ENCODE measurements at regions not wholly inside any gene's neighbourhood (a gene's known extent, or its start where the extent isn't known, plus 50 kb on each side); places are given as distances from the start of the nearest gene placed in this dataset.
"Not testable (repeated sequence)": the region's sequence is repeated elsewhere in the genome, so short reads cannot be mapped to it uniquely, and the experiment has no call there.

- H3K4me3 ChIP-seq = no peak overlapping the region
- H3K9me3 ChIP-seq = peaks cover 0 to 6% (median 0%) of the 10 kb centered on the region in 3 donors
- intact Hi-C loops (cut with DNase I) = no loop called here
- no peaks in the 10 kb centered on the region for H3K4me1 ChIP-seq
- H3K27ac ChIP-seq = no peak overlapping the region
- DNase-seq = no peak
- no peaks in the 10 kb centered on the region for H3K36me3 ChIP-seq
- TF ChIP-seq POLR2A (IDR thresholded peaks at IDR 0.05) = no peak
- TF ChIP-seq, protein P1, sequence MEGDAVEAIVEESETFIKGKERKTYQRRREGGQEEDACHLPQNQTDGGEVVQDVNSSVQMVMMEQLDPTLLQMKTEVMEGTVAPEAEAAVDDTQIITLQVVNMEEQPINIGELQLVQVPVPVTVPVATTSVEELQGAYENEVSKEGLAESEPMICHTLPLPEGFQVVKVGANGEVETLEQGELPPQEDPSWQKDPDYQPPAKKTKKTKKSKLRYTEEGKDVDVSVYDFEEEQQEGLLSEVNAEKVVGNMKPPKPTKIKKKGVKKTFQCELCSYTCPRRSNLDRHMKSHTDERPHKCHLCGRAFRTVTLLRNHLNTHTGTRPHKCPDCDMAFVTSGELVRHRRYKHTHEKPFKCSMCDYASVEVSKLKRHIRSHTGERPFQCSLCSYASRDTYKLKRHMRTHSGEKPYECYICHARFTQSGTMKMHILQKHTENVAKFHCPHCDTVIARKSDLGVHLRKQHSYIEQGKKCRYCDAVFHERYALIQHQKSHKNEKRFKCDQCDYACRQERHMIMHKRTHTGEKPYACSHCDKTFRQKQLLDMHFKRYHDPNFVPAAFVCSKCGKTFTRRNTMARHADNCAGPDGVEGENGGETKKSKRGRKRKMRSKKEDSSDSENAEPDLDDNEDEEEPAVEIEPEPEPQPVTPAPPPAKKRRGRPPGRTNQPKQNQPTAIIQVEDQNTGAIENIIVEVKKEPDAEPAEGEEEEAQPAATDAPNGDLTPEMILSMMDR (IDR thresholded peaks at IDR 0.05) = no peak
- H3K27me3 ChIP-seq = no peaks in the 10 kb centered on the region
- 53 to 64% methylated on average over 2 of the region's 2 CpGs for WGBS, 2 donors
Observed at GRCh38 chr12:22122359-22122758, 76.3 kb downstream of the CMAS start.

GRCh38 chr12:22124987-22125386 is 79.0 kb downstream of the CMAS start:
- H3K4me1 ChIP-seq = no peaks in the 10 kb centered on the region
- TF ChIP-seq, protein P1 (IDR thresholded peaks at IDR 0.05) = no peak
- no peak for TF ChIP-seq POLR2A (IDR thresholded peaks at IDR 0.05)
- peaks cover 0 to 11% (median 5%) of the 10 kb centered on the region in 3 donors for H3K9me3 ChIP-seq
- intact Hi-C loops (cut with DNase I) = no loop called here
- H3K27me3 ChIP-seq = no peaks in the 10 kb centered on the region
- H3K27ac ChIP-seq = no peak overlapping the region
- no peaks in the 10 kb centered on the region for H3K36me3 ChIP-seq
- WGBS, 2 donors = 84 to 91% methylated on average over 1 to 2 of the region's 2 CpGs
- no peak overlapping the region for H3K4me3 ChIP-seq
- no peak for DNase-seq

- peaks cover 0 to 10% (median 0%) of the 10 kb centered on the region in 3 donors for H3K4me1 ChIP-seq
- H3K36me3 ChIP-seq; H3K4me3 ChIP-seq; DNase-seq; intact Hi-C loops (cut with DNase I); H3K27me3 ChIP-seq; H3K27ac ChIP-seq: not testable (repeated sequence)
- peaks cover 0 to 11% (median 5%) of the 10 kb centered on the region in 3 donors for H3K9me3 ChIP-seq
- WGBS, 2 donors = 59 to 72% methylated on average over 2 of the region's 2 CpGs
Observed at GRCh38 chr12:22126101-22126500, 80.1 kb downstream of the CMAS start.

DNA sequence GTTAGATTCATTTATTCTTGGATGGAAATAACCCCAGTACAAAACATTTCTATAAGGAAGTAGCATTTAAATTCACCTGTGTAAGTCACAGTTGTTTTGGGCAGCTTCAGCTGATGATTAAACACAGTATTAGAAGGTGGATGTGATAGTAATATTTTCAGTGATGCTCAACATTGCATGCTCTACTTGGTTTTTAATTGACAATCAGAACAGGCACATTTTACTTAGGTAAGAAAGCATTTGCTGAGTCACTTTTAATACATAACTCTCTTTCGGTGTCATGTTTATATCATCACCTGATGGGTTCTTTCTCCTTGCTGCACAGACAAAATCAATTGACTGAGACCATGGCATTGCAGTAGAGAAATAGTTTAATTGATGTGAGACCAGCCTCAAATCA is 80.7 kb downstream of the CMAS start:
- WGBS, 2 donors = 0% methylated on average over 1 of the region's 1 CpG
- H3K27ac ChIP-seq = peak overlapping the region in 1 of 4 donors; percentile 25
- DNase-seq = no peak
- no peak overlapping the region for H3K4me3 ChIP-seq
- H3K36me3 ChIP-seq = no peaks in the 10 kb centered on the region
- peaks cover 0 to 11% (median 5%) of the 10 kb centered on the region in 3 donors for H3K9me3 ChIP-seq
- TF ChIP-seq POLR2A (IDR thresholded peaks at IDR 0.05) = no peak
- TF ChIP-seq, protein P1 (IDR thresholded peaks at IDR 0.05) = no peak
- intact Hi-C loops (cut with DNase I) = no loop called here
- H3K4me1 ChIP-seq = peaks cover 0 to 11% (median 0%) of the 10 kb centered on the region in 3 donors
- H3K27me3 ChIP-seq = no peaks in the 10 kb centered on the region

DNA sequence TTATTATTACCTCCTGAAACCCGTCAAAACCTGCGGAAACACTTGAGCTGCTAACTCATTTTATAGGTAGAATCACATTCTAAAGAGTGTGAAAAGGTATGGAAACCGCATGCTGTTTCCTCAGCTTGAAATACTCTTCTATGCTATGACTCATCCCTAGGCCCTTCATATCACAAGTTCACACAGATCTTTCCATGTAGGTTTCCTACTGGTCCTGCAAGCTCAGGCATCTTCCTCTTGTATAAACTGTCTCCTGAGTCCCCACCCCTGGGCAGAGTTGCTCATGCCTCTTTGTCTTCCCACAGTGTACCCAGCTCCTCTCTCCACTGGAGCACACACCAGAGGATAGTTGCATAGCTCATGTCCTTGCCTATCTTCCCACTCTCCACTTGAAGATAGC is 84.7 kb downstream of the CMAS start:
- Histone ChIP-seq H3K36me3 (no peaks in the 10 kb centered on the region), H3K4me1 (peaks cover 0 to 11% (median 0%) of the 10 kb centered on the region in 3 donors), H3K27me3 (no peaks in the 10 kb centered on the region), H3K9me3 (peaks cover 0 to 11% (median 5%) of the 10 kb centered on the region in 3 donors), H3K4me3 (no peak overlapping the region), H3K27ac (no peak overlapping the region)
- TF ChIP-seq, protein P1 (IDR thresholded peaks at IDR 0.05) = no peak
- TF ChIP-seq POLR2A (IDR thresholded peaks at IDR 0.05) = no peak
- no peak for DNase-seq
- intact Hi-C loops (cut with DNase I) = no loop called here
- 32 to 36% methylated on average over 3 of the region's 3 CpGs for WGBS, 2 donors

GRCh38 chr12:22136604-22137117 is 90.6 kb downstream of the CMAS start:
- intact Hi-C loops (cut with DNase I); DNase-seq; H3K36me3 ChIP-seq: not testable (repeated sequence)

More at GRCh38 chr12:22136604-22137117, 90.6 kb downstream of the CMAS start:
- H3K27ac ChIP-seq, H3K4me3 ChIP-seq, H3K27me3 ChIP-seq, H3K4me1 ChIP-seq, H3K9me3 ChIP-seq: not testable (repeated sequence)
- 72 to 78% methylated on average over 4 to 7 of the region's 21 CpGs for WGBS, 2 donors

Data from esophagus squamous epithelium (tissue), 5 donors.